HFF-Myc (cell line): ENCODE measurements at regions not wholly inside any gene's neighbourhood (a gene's known extent, or its start where the extent isn't known, plus 50 kb on each side); places are given as distances from the start of the nearest gene placed in this dataset.

Experiments used
- DNase-seq: peaks from one replicate; pipeline ENCODE4 v3.0.0-alpha.2; 2011; ENCODE audit warnings: low read depth; ENCODE audit errors: extremely low read depth
- H3K4me3 ChIP-seq: replicated peaks from 2 replicates; pipeline ENCODE4 v1.5.1; 2011; ENCODE audit warnings: low read depth, mild to moderate bottlenecking, control low read depth, low read length
- CTCF ChIP-seq: IDR thresholded peaks from 2 replicates; pipeline ENCODE4 v1.5.1; 2012; ENCODE audit warnings: mild to moderate bottlenecking, low read depth, low read length, control low read depth; ENCODE audit errors: missing control alignments

GRCh38 chr7:109029866-109030265 is 460.2 kb downstream of the DNAJB9 start:
- no peak for TF ChIP-seq CTCF
- no peak for DNase-seq
- H3K4me3 ChIP-seq = no peak overlapping the region

GRCh38 chr7:109044691-109045090 is 475.0 kb downstream of the DNAJB9 start:
- no peak for TF ChIP-seq CTCF
- no peak overlapping the region for H3K4me3 ChIP-seq
- no peak for DNase-seq

- no peak for TF ChIP-seq CTCF
- no peak overlapping the region for H3K4me3 ChIP-seq
- DNase-seq = no peak
Observed at GRCh38 chr7:109049366-109049765, 479.7 kb downstream of the DNAJB9 start.

- no peak for DNase-seq
- no peak for TF ChIP-seq CTCF
- H3K4me3 ChIP-seq = no peak overlapping the region
Observed at GRCh38 chr7:109059089-109059488, 489.4 kb downstream of the DNAJB9 start.

GRCh38 chr7:109062798-109063197 is 493.1 kb downstream of the DNAJB9 start:
- no peak for DNase-seq
- no peak for TF ChIP-seq CTCF
- no peak overlapping the region for H3K4me3 ChIP-seq

- no peak for TF ChIP-seq CTCF
- no peak for DNase-seq
- H3K4me3 ChIP-seq = no peak overlapping the region
Observed at GRCh38 chr7:109073543-109073942, 503.9 kb downstream of the DNAJB9 start.

GRCh38 chr7:109076396-109076972 is 506.8 kb downstream of the DNAJB9 start:
- no peak for TF ChIP-seq CTCF
- H3K4me3 ChIP-seq = no peak overlapping the region
- no peak for DNase-seq
